Kidney tubule cell (primary cell): ENCODE measurements at regions not wholly inside any gene's neighbourhood (a gene's known extent, or its start where the extent isn't known, plus 50 kb on each side); places are given as distances from the start of the nearest gene placed in this dataset.

Experiments
- DNase-seq: peaks from one replicate; pipeline ENCODE4 v3.0.0-alpha.2; 2018; ENCODE audit warnings: low spot score

- no peak for DNase-seq
Observed at GRCh38 chr7:440059-440749, 79.4 kb downstream of the PDGFA start.

- no peak for DNase-seq
Observed at GRCh38 chr7:441684-442421, 77.8 kb downstream of the PDGFA start.

- no peak for DNase-seq
Observed at GRCh38 chr7:442457-442856, 77.2 kb downstream of the PDGFA start.

GRCh38 chr7:443279-443833 lies 76.3 kb downstream of the PDGFA start:
- no peak for DNase-seq

GRCh38 chr7:444606-445005 lies 75.0 kb downstream of the PDGFA start:
- no peak for DNase-seq

- DNase-seq: no peak
Observed at GRCh38 chr7:445020-445419, 74.6 kb downstream of the PDGFA start.

- no peak for DNase-seq
Observed at GRCh38 chr7:445563-446288, 73.9 kb downstream of the PDGFA start.

- DNase-seq: no peak
Observed at GRCh38 chr7:446289-446935, 73.2 kb downstream of the PDGFA start.
